ENCODE measurements at regions not wholly inside any gene's neighbourhood (a gene's known extent, or its start where the extent isn't known, plus 50 kb on each side); places are given as distances from the start of the nearest gene placed in this dataset.

GRCh38 chr10:46098386-46098785 lies 52.3 kb upstream of the MSMB start:
- TF ChIP-seq, protein P1, sequence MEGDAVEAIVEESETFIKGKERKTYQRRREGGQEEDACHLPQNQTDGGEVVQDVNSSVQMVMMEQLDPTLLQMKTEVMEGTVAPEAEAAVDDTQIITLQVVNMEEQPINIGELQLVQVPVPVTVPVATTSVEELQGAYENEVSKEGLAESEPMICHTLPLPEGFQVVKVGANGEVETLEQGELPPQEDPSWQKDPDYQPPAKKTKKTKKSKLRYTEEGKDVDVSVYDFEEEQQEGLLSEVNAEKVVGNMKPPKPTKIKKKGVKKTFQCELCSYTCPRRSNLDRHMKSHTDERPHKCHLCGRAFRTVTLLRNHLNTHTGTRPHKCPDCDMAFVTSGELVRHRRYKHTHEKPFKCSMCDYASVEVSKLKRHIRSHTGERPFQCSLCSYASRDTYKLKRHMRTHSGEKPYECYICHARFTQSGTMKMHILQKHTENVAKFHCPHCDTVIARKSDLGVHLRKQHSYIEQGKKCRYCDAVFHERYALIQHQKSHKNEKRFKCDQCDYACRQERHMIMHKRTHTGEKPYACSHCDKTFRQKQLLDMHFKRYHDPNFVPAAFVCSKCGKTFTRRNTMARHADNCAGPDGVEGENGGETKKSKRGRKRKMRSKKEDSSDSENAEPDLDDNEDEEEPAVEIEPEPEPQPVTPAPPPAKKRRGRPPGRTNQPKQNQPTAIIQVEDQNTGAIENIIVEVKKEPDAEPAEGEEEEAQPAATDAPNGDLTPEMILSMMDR (IDR thresholded peaks at IDR 0.05), result no peak
- no peak for TF ChIP-seq POLR2A (IDR thresholded peaks at IDR 0.05)
